HG03378 (cell line): ENCODE measurements at regions not wholly inside any gene's neighbourhood (a gene's known extent, or its start where the extent isn't known, plus 50 kb on each side); places are given as distances from the start of the nearest gene placed in this dataset.
"Not testable (repeated sequence)": the region's sequence is repeated elsewhere in the genome, so short reads cannot be mapped to it uniquely, and the experiment has no call there.

Source experiments
- ATAC-seq: cut with Tn5 transposase; IDR thresholded peaks from one replicate; pipeline ENCODE4 v1.9.1; 2021; ENCODE audit warnings: mild to moderate bottlenecking, moderate library complexity; ENCODE audit not compliant: unreplicated experiment

DNA sequence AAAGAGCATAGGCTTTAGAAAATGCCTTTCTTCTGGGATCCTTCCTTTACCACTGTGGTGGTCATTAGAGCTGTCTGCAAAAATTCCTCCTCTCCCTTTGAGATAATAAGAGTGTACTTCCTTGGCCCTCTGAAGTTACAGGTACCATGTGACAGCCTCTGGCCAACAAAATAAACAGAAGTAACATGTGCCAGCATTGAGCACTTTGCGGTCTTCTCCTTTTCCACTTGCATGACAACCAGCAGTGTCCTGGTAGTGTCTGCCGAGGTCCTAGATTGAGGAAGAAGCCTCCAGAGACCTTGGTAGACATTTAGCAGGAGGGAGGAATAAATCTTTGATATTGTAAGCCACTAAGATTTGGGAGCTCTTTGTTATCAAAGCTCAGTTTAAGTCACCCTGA lies 87.5 kb upstream of the ARID1B start:
- no peak for ATAC-seq

DNA sequence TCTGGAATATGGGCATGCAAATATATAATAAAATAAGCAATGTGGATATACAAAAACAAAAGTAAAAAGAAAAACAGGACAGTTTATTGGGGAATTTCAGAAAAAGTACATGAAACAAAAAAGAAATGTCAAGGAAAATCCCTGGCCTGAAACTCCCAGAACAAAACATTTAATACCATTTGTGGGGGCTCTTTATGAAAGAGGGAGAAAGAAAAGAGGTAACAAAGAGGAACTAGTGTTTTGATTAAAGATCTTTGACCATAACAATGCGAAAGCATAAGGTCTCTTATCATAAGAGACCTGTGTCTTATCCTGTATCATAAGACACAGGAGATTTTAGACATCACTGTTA lies 88.6 kb upstream of the ARID1B start:
- no peak for ATAC-seq

DNA sequence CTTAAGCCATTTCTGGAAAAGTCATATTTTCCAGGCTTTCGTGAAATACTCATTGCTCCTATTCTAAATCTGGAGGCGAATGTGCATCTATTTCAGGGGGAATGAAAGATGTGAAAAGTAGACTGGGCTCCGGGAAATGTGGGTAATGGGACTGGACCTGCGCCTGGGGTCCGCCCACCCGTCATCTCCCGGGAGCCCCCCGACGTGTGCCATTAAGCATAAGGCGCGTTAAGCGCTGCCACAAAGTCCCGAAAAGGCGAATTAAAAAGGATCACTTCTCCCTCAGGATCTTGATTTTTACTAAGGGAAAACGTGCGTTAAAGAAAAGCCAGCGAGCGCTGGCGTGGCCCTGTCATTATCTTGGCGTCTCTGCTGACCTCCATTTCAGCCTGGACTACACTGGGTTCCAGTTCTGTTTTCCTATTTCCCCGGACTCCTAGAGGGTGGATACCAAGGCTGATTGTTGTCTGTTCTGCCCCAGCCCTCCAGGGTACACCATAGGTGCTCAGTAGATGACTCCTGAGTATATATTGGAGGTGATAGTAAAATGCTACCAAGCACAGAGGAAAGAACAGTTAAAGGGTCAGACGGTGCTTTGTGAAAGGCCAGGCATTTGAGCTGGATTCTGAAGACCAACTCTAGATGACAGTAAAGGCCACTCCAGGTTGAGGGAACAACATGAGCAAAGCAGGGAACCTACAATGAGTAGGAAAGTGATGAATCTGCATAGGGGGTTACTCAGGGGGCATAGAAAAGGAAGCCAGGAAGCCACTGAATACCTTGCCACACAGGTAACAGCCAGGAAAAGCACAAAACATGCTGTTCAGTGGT lies 89.2 kb upstream of the ARID1B start:
- ATAC-seq = no peak

DNA sequence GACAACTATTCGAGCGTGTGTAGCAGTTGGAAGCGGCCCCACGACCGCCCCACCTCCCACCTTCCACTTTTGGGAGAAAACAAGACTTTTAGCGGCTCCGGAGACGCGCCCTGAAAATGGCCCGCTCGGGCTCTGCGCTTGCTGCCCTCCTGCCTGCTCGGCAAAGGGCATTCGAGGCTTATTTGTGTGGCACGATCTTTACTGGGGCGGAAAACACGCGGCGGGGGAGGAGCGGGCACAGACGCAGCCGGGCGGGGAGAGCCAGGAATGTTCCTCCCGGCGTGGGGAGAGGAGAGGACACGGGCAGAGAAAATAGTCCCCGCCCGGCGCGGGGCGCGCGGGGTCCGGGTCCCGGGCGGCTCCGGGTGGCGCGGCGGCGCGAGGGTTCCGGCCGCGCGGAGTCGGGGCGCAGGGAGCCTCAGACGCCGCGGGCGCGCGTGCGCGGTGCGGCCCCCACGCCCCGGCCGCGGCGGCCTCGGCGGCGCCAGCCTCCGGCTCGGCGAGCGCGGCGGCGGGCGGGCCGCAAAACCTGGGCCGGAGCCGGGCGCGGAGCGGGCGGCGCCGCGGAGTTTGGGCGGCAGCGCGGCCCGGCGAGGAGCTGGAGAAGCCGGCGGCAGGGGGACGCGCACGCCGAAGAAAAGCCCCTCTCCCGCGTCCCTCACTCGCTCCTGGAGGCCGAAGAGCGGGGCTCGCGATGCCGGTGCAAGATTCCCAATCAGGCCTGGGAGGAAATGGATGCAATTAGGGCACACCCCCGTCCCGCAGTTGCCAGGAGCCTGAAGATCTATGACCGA lies 90.0 kb upstream of the ARID1B start:
- no peak for ATAC-seq

DNA sequence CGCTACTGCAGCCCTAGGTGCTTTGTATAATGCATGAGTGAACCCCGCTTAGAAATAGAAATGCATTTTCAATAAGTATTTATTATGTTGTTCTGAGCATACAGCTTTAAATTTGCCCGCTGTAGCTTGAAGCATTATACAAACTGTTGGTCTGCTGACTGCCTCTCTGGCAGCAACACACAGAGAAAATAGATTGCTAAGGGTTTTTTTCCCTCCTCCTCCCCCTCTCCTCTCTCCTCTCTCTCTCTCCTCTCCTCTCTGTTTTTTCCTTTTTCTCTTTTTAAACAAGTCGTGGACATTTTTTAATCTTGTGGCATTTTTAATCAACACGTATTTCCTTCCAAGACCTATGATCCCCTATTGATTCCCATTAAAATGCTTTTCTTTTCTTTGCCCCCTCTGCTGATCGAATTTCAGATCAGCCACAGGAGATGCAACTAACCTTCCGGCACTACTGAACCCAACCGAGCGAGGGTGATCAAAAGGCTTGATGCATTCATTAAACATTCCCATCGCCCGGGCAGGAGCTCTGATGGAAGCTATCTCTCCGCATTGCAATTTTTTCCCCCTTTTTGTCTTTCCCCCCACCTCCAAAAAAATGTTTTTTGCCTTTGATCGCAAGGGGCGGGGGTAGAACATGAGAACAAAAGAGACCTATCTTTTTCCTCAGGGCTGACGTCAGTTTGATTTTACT lies 90.7 kb upstream of the ARID1B start:
- ATAC-seq = no peak

DNA sequence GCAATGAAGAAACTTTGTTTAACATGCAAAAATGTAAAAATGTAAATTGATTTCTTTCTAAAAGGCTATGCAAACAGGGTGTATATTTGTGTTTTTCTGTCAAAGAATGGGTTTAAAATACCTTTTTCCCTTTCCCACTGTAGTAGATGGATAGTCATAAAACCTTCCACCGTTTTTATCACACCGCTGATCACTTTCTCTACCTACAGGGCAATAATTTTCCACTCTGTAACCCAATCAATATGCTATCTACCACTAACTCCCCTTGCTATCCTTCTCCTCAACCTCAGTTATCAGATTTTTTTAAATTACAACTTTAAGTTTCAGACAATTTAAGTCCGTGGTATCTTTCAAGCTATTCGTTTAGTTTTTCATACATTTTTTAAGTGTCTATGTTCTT lies 91.4 kb upstream of the ARID1B start:
- no peak for ATAC-seq

DNA sequence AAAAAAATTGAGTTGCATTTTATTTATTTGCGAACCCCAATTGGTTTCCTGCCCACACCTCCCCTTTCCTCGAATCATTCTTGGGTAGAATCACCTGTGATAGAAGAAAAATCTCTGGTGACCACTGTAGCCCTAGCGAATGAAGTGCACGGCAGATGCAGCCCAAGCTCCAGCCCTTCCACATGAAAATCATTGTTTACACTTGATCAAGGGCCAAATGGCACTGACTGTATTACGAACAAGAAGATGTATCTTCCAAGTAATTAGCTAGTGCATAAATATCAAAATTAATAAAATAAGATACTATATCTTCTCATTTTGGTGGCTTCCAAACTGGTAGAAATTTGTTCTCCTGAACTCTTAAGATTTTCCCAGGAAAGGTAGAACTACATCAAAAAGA lies 93.4 kb upstream of the ARID1B start:
- ATAC-seq = no peak

DNA sequence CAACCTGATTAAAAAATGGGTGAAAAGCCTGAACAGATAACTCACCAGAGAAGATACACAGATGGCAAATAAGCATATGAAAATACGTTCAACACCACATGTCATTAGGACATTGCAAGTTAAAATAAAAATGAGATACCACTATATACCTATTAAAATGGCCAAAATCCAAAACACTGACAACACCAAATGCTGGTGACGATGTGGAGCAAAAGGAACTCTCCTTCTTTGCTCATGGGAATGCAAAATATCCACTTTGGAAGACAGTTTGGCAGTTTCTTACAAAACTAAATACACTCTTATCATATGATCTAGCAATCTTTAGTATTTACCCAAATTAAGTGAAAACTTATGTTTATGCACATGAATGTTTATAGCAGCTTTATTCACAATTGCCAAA lies 100.5 kb upstream of the ARID1B start:
- no peak for ATAC-seq

DNA sequence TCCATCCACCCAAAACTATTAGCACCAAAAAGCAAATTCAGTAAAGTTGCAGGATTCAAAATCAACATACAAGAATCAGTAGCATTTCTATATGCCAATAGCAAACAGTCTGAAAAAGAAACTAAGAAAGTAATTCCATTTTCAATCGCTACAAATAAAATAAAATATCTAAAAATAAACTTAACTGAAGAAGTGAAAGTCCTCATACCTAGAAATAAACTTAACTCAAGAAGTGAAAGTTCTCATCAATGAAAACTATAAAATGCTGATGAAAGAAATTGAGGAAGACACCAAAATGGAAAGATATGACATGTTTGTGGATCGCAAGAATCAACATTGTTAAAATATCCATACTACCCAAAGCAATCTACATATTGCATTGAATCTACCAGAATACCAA lies 103.0 kb upstream of the ARID1B start:
- ATAC-seq = no peak

DNA sequence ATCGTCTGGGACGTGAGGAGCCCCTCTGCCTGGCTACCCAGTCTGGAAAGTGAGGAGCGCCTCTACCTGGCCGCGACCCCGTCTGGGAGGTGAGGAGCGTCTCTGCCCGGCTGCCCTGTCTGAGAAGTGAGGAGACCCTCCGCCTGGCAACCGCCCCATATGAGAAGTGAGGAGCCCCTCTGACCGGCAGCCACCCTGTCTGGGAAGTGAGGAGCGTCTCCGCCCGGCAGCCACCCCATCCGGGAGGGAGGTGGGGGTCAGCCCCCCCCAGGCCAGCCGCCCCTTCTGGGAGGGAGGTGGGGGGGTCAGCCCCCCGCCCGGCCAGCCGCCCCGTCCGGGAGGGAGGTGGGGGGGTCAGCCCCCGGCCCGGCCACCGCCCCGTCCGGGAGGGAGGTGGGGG lies 107.1 kb upstream of the ARID1B start:
- not testable (repeated sequence) for ATAC-seq

DNA sequence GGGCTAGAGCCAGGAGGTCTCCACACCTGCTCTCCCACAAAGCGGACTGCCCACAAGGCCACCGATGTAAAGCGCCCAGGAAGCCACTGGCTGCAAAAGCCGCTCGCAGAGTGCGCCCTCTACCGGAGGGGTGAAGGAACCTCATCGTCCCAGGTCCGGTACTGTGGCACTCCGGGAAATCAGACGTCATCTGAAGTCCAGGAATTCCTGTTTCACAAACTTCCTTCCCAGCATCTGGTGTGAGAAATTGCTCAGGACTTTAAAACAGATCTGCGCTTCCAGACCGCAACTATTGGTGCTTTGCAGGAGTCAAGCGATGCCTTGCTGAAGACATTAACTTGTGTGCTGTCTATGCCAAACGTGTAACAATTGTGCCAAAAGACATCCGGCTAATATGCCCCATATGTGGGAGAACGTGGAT lies 115.1 kb upstream of the ARID1B start:
- no peak for ATAC-seq

DNA sequence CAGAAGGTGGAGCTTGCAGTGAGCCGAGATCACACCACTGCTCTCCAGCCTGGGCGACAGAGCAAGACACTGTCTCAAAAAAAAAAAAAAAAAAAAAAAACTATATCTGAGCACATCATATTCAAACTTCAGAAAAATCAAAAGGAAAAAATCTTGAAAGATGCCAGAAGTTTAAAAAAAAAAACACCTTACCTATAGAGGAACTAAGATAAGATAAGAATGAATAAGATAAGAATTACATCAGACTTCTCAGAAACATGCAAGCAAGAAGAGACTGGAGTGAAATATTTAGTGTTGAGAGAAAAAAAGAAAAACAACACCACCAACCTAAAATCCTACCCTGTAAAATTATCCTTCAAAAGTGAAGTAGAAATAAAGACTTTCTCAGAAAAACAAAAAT lies 116.8 kb upstream of the ARID1B start:
- ATAC-seq = no peak

DNA sequence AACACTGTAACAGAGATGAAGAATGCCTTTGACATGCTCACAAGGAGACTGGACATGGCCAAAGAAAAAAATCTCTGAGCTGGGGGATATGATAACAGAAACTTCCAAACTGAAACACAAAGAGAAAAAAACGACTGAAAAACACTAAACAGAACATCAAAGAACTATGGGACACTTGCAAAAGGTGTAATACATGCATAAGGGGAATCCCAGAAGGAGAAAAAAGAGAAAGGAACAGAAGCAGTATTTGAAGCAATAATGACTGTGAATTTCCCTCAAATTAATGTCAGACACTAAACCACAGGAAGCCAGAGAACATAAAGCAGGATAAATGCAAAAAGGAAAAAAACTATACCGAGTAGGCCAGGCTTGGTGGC lies 117.4 kb upstream of the ARID1B start:
- ATAC-seq = no peak

DNA sequence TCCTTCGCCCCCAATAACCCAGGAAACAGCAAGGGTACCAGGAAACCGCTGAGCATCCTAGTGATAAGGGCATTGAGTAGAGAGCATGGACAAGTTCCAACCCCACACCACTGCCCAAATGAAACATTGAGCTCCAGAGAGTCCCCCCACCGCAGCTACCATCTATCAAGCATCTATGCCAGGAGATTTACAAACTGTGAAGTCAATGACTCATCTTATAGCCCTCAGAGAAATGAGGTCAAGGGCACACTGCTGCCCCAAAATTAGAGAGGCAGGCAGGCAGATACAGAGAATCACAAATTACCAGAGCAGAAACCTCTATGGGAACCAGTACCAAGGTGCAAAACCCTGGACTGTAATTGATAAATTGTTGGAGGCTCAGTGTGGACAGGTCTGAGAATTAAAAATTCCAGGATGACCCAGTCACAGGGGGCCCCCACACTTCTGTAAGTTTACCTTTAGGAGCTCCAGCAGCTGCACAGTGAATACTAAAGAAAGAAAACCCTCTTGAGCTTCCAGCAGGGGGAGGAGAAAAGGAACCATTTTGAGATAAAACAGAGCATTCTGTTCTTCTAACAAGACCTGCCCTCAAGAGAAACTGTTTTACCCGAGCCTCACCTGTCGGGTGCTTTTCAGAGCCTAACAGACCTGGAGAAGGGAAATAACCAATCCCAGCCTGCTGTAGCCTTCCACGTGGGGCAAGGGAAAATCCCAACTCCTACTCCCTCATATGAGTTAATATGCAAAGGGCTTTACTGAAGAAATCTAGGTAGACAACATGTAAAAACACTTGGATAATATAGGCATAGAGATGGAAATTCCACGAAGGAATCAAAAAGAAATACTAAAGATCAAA lies 118.0 kb upstream of the ARID1B start:
- no peak for ATAC-seq

DNA sequence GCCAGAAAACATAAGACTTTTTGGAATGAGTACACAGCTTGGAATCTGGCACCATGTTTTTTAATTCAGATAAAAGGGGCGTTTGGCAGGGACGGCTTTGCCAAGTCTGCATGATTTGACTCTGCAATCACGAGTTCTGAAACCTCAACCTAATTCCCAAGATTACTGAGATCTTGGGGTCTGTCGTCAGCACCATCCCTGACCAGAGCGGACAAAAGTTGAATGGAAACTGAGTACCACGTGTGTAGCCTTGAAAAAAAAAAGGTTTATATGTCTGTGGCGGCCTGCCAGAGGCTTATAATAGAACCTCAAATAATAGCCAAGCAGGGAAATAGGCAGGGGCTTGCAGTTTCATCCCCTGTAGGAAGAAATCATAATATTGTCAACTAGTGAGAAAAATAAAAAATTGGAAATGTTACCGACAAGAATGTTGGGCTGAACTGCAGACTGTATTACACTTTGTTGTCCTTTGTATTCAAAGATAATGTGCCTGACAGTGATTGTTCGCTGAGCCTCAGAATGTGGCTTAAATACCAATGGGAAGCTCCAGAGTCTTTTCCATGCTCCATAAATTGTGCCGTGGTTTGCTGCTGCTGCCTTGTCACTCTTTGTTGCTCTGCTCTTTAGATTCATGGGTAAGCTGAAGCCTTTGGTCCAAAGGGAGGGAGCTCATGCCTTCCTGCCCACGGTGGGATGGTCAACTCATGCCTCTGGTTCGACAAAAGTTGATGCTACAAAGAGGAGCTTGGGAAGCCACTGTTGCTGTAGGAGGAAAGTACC lies 118.8 kb upstream of the ARID1B start:
- no peak for ATAC-seq

DNA sequence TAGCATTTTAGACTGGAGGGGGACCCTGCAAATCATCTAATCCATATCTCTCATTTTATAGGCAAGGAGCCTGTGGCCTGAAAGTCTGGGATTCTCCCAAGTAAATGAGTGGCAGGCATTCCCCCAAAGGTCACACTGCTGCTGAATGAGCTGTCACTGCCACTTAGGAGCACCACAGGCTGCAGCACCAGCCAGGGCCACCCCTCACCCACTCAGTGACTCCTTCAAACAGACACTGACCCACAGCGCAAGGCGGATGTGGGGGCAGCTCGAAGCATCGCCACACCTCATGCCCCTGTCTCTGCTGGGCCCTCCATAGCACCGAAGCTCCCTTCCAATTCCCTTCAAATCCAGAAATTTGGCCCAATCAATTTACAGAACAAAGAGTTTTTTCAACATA lies 119.9 kb upstream of the ARID1B start:
- ATAC-seq = no peak

DNA sequence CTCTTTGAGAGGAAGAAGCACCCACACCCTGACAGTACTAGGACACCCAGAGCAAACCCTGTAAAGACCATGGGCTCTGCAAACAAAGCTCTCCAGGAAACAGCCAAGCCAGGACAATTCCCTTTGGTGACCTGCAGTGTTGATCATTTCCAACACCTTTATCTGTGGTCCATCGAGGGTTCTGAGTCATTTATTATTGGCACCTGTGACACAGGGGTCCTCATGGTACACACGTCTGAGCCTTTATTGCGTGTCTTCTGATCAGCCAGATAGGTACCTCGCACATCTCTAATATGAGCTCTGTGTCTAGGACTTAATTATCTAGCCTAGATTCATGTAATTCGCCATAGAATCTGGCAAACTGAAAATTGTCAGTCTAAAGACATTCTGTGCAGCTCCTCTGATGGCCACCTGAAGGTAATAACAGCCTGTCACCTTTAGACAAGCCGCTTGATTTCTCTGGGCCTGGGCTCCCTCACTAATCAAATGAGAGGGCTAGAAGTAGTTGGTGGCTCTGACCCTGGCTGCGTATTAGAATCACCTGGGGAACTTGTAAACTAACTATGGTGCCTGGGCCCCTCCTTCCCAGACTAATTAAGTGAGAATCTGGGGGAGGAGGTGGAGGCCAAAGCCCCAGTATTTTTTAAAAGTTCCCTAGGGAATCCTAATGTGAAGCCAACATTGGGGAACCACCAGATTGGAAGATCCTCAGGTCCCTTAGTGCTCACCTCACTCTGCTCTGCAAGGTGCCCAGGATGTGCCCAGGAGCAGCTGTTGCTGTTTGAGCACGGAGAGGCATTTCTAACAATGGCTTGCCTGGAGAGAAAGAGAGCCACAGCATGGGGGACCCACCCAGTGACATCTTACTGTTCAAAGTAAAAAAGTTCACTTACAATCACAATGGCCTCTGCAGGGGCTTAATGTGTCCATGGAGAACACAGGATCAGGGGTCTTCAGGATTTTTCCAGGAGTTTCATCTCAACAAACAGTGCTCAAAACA lies 122.0 kb upstream of the ARID1B start:
- ATAC-seq = no peak

DNA sequence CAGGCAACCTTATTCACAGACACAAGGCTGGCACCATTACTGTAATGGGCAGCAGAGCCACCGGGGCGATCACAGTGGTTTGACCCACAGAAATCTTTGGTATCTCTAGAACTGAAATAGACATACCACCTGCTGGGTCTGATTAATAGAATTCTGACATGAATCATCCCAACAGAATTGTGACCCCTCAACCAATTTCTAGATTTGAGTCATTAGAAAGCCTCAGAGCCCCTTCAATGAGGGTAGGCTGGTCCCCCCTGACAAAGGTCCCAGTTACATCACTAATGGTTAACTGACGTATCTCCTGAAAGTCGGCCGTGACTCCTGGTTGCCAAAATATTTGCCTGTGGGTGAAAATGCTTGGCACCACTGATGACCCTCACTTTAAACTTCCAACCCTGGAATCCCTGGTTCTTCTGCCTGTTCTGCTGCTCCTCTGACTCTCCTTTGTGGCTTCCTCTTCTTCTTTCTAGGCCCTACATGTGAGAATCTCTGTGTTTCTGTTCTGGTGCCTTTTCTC lies 124.9 kb upstream of the ARID1B start:
- ATAC-seq = no peak

DNA sequence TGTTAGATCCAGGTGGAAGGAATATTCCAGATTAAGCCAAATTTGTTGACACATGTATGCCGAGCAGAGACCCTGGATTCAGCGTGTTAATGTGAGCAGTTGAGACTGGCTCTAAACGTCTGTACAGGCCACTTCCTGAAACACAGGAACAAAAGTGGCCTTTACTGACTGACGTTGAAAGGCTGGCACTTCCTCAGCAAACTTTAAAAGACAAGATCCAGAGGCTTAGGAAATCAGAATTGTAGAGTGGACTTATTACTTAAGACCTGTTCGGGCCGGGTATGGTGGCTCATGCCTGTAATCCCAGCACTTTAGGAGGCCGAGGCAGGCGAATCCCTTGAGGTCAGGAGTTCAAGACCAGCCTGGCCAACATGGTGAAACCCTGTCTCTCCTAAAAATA lies 125.7 kb upstream of the ARID1B start:
- no peak for ATAC-seq
